Neural cell (in vitro differentiated cells): ENCODE measurements at regions not wholly inside any gene's neighbourhood (a gene's known extent, or its start where the extent isn't known, plus 50 kb on each side); places are given as distances from the start of the nearest gene placed in this dataset.

Source experiments
- H2AFZ ChIP-seq: fragments of 200-600, 300-800 bp; sonication (generic), shearing (Covaris generic); 2 replicates; pipeline ENCODE4 v1.6.0; 2014; ENCODE audit warnings: low read depth, mild to moderate bottlenecking, antibody characterized with exemption, low read length, moderate library complexity
- H3F3A ChIP-seq: fragments of 200-600 bp; shearing (Covaris generic); 2 replicates; pipeline ENCODE4 v1.6.1; 2016; ENCODE audit warnings: mild to moderate bottlenecking, moderate library complexity, mixed read lengths, antibody characterized with exemption, low read length; ENCODE audit not compliant: insufficient read depth, poor library complexity, severe bottlenecking
- H3K27ac ChIP-seq: fragments of 200-600, 300-800 bp; sonication (generic), shearing (Covaris generic); 2 replicates; pipeline ENCODE4 v1.5.1; 2014; ENCODE audit warnings: mild to moderate bottlenecking, low read length, moderate library complexity
- H3K27me3 ChIP-seq: fragments of 300-800, 200-600 bp; sonication (generic), shearing (Covaris generic); 2 replicates; pipeline ENCODE4 v1.6.0; 2014; ENCODE audit warnings: mild to moderate bottlenecking, low read depth, low read length, moderate library complexity; ENCODE audit not compliant: insufficient read depth
- H3K36me3 ChIP-seq: fragments of 300-800, 200-600 bp; sonication (generic), shearing (Covaris generic); 2 replicates; pipeline ENCODE4 v1.5.1; 2014; ENCODE audit warnings: mild to moderate bottlenecking, antibody characterized with exemption, low read length, moderate library complexity; ENCODE audit not compliant: insufficient read depth
- H3K4me2 ChIP-seq: fragments of 300-800, 200-600 bp; sonication (generic), shearing (Covaris generic); 2 replicates; pipeline ENCODE4 v1.6.0; 2014; ENCODE audit warnings: mild to moderate bottlenecking, low read length
- H3K4me3 ChIP-seq: fragments of 300-800, 200-600 bp; sonication (generic), shearing (Covaris generic); 2 replicates; pipeline ENCODE4 v1.5.1; 2014; ENCODE audit warnings: mild to moderate bottlenecking, low read length, moderate library complexity
- H3K79me2 ChIP-seq: fragments of 200-600 bp; shearing (Covaris generic); replicated peaks from 2 replicates; pipeline ENCODE4 v1.6.0; 2014; ENCODE audit warnings: mild to moderate bottlenecking, low read length, moderate library complexity; ENCODE audit not compliant: insufficient read depth
- H3K9ac ChIP-seq: fragments of 300-800, 200-600 bp; sonication (generic), shearing (Covaris generic); 2 replicates; pipeline ENCODE4 v1.6.1; 2016; ENCODE audit warnings: mild to moderate bottlenecking, low read length, mixed read lengths
- H3K9me2 ChIP-seq: fragments of 200-600 bp; shearing (Covaris generic); 2 replicates; pipeline ENCODE4 v1.6.1; 2016; ENCODE audit warnings: mild to moderate bottlenecking, low read length, mixed read lengths; ENCODE audit not compliant: insufficient read depth
- H3K9me3 ChIP-seq: fragments of 200-600, 300-800 bp; sonication (generic), shearing (Covaris generic); 2 replicates; pipeline ENCODE4 v1.6.1; 2016; ENCODE audit warnings: mild to moderate bottlenecking, mixed run types, low read length, moderate library complexity, mixed read lengths
- H4K20me1 ChIP-seq: fragments of 200-600 bp; shearing (Covaris generic); 2 replicates; pipeline ENCODE4 v1.6.1; 2016; ENCODE audit warnings: mild to moderate bottlenecking, mixed run types; ENCODE audit not compliant: insufficient read depth
- CTCF ChIP-seq: fragments of 450-650 bp; IDR thresholded peaks from 2 replicates; pipeline ENCODE4 v1.5.1; 2014; ENCODE audit warnings: antibody characterized with exemption, mild to moderate bottlenecking, moderate library complexity; ENCODE audit not compliant: poor library complexity, severe bottlenecking
- EP300 ChIP-seq: fragments of 450-650 bp; conservative IDR thresholded peaks from 2 replicates; pipeline ENCODE4 v1.6.1; 2014; ENCODE audit warnings: antibody characterized with exemption, mild to moderate bottlenecking, moderate library complexity; ENCODE audit not compliant: poor library complexity, severe bottlenecking
- EZH2 ChIP-seq: fragments of 200-600, 300-800 bp; shearing (Covaris generic), sonication (generic); IDR thresholded peaks from 2 replicates; pipeline ENCODE4 v1.6.1; 2014; ENCODE audit warnings: antibody characterized with exemption, low read length, borderline replicate concordance, mild to moderate bottlenecking; ENCODE audit not compliant: insufficient read depth, poor library complexity, severe bottlenecking
- MXI1 ChIP-seq: fragments of 450-650 bp; conservative IDR thresholded peaks from 2 replicates; pipeline ENCODE4 v1.6.1; 2014; ENCODE audit warnings: antibody characterized with exemption, mild to moderate bottlenecking; ENCODE audit not compliant: poor library complexity, severe bottlenecking
- POLR2AphosphoS5 ChIP-seq: IDR thresholded peaks from 2 replicates; pipeline ENCODE4 v1.6.1; 2012
- RAD21 ChIP-seq: fragments of 450-650 bp; conservative IDR thresholded peaks from 2 replicates; pipeline ENCODE4 v1.6.1; 2014; ENCODE audit warnings: antibody characterized with exemption, mild to moderate bottlenecking, moderate library complexity
- SMC3 ChIP-seq: fragments of 450-650 bp; conservative IDR thresholded peaks from 2 replicates; pipeline ENCODE4 v1.6.1; 2014; ENCODE audit warnings: antibody characterized with exemption, mild to moderate bottlenecking, moderate library complexity; ENCODE audit not compliant: poor library complexity
- TAF1 ChIP-seq: IDR thresholded peaks from 2 replicates; pipeline ENCODE4 v1.6.1; 2012; ENCODE audit warnings: low read depth
- TF ChIP-seq, protein P1 (sequence below): IDR thresholded peaks from 2 replicates; pipeline ENCODE4 v1.6.1; 2012; ENCODE audit warnings: borderline replicate concordance

DNA sequence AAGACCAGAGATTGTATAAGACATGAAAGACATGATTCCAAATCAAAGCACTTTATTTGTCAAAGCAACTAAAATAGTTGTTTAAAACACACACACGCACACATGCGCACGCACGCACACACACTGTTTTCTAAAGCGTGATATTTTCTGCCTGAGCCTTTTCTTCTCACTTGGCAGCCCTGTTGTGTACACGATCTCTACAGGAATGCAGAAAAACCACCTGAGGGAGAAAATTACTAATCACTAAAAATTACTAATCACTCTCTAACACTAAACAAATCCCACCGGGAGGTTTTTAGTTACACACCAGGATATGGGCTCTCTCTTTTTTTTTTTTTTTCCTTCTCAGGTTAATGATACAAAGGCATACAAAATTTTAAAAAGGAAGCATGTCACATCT lies 160.1 kb upstream of the ATP11B start:
- TF ChIP-seq, protein P1, sequence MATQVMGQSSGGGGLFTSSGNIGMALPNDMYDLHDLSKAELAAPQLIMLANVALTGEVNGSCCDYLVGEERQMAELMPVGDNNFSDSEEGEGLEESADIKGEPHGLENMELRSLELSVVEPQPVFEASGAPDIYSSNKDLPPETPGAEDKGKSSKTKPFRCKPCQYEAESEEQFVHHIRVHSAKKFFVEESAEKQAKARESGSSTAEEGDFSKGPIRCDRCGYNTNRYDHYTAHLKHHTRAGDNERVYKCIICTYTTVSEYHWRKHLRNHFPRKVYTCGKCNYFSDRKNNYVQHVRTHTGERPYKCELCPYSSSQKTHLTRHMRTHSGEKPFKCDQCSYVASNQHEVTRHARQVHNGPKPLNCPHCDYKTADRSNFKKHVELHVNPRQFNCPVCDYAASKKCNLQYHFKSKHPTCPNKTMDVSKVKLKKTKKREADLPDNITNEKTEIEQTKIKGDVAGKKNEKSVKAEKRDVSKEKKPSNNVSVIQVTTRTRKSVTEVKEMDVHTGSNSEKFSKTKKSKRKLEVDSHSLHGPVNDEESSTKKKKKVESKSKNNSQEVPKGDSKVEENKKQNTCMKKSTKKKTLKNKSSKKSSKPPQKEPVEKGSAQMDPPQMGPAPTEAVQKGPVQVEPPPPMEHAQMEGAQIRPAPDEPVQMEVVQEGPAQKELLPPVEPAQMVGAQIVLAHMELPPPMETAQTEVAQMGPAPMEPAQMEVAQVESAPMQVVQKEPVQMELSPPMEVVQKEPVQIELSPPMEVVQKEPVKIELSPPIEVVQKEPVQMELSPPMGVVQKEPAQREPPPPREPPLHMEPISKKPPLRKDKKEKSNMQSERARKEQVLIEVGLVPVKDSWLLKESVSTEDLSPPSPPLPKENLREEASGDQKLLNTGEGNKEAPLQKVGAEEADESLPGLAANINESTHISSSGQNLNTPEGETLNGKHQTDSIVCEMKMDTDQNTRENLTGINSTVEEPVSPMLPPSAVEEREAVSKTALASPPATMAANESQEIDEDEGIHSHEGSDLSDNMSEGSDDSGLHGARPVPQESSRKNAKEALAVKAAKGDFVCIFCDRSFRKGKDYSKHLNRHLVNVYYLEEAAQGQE: no peak
- TF ChIP-seq TAF1 (no peak), EP300 (no peak), EZH2 (no peak), POLR2AphosphoS5 (no peak), MXI1 (no peak), CTCF (no peak), SMC3 (no peak), RAD21 (no peak)

DNA sequence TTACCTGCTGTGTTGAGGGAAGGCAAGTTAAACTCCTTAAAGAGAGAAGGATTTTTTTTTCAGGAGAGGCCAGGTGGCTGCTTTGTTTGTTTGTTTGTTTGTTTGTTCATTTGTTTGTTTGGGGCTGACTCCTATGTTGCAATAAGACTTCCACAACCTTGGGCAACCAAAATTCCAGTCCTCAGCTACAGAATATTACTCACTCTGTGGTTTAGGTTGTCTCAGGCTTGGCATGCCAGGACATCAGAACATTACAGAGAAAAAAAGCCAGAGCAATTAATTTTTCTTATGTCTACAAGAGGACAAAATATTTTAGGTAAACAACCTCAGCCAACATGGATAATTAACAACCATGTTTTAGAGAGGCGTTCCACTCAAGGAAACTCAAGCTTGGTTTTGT lies 156.7 kb upstream of the ATP11B start:
- no peak for TF ChIP-seq EP300
- TF ChIP-seq, protein P1: no peak
- no peak for TF ChIP-seq RAD21
- TF ChIP-seq MXI1: no peak
- no peak for TF ChIP-seq EZH2
- no peak for TF ChIP-seq SMC3
- TF ChIP-seq TAF1: no peak
- TF ChIP-seq CTCF: no peak
- TF ChIP-seq POLR2AphosphoS5: no peak
- Histone ChIP-seq H3K27me3 (no peaks in the 10 kb centered on the region), H3K9me3 (no peaks in the 10 kb centered on the region), H3K4me3 (no peak overlapping the region), H3K27ac (no peak overlapping the region), H3K4me2 (no peak overlapping the region), H3K36me3 (no peaks in the 10 kb centered on the region), H3K9ac (no peak overlapping the region), H4K20me1 (no peaks in the 10 kb centered on the region), H3F3A (no peaks in the 10 kb centered on the region), H2AFZ (no peak overlapping the region), H3K79me2 (no peaks in the 10 kb centered on the region), H3K9me2 (no peaks in the 10 kb centered on the region)

More for the DNA sequence above, 160.1 kb upstream of the ATP11B start:
- H3K4me3 ChIP-seq: no peak overlapping the region
- no peaks in the 10 kb centered on the region for H3K9me3 ChIP-seq
- H3K9ac ChIP-seq: no peak overlapping the region
- H3K4me2 ChIP-seq: no peak overlapping the region
- no peaks in the 10 kb centered on the region for H3K36me3 ChIP-seq
- no peaks in the 10 kb centered on the region for H4K20me1 ChIP-seq
- H3F3A ChIP-seq: no peaks in the 10 kb centered on the region
- H3K27ac ChIP-seq: no peak overlapping the region
- H3K27me3 ChIP-seq: no peaks in the 10 kb centered on the region
- H3K9me2 ChIP-seq: no peaks in the 10 kb centered on the region
- no peaks in the 10 kb centered on the region for H3K79me2 ChIP-seq
- H2AFZ ChIP-seq: no peak overlapping the region
